NCI-H1930 (cell line): ENCODE measurements at regions not wholly inside any gene's neighbourhood (a gene's known extent, or its start where the extent isn't known, plus 50 kb on each side); places are given as distances from the start of the nearest gene placed in this dataset.
"Not testable (repeated sequence)": the region's sequence is repeated elsewhere in the genome, so short reads cannot be mapped to it uniquely, and the experiment has no call there.

Experiments
- DNase-seq, 2 experiments: peaks; one replicate each; lab custom pipeline; 2025; lab: John Stamatoyannopoulos, UW

DNA sequence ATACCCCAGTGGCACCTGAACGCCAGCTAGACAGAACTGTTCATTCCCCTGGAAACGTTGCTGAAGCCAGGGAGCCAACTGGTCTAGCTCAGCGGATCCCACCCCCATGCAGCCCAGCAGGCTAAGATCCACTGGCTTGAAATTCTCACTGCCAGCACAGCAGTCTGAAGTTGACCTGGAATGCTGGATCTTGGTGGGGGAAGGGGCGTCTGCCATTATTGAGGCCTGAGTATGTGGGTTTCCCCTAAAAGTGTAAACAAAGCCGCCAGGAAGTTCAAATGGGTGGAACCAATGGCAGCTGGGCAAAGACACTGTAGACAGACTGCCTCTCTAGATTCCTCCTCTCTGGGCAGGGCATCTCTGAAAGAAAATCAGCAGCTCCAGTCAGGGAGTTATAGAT is 213.0 kb downstream of the NKX6-1 start:
- DNase-seq: no peak

DNA sequence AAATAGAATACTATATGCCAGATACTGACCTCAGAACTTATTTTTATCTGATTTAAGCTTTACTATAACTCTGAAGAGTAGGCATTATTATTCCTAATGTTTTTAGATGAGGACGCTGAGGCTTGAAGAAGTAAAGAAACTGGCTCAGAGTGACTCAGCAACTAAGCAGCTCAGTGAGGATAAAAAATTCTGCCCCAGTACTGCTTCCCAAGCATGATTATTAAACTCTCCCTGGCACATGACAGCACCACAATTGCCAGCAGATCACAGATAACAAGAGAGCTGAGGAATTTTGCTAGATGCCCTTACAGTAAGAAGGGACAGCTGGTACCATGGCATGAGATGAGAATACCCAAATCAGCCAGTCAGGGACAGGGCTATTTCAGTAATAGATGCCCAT is 219.4 kb downstream of the NKX6-1 start:
- no peak for DNase-seq

DNA sequence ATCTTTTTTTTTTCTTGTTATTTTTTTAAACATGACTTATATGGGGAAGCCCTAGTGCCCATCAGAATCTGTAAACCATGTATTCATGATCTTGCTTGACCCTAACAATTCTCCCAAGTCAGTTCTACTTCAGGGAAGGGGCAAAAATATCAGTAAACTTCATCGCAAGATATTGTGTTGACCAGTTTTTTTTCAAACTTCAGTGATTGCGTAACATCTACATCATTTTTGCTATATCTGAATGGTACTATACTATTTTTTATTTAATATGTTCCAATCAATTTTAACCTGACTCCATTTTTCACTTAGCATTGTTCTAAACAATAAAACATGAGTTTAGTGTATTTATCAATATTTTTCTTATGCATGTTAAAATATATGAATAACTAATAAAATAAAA is 221.2 kb downstream of the NKX6-1 start:
- no peak for DNase-seq

GRCh38 chr4:84276752-84277151 is 222.3 kb downstream of the NKX6-1 start:
- DNase-seq: no peak

DNA sequence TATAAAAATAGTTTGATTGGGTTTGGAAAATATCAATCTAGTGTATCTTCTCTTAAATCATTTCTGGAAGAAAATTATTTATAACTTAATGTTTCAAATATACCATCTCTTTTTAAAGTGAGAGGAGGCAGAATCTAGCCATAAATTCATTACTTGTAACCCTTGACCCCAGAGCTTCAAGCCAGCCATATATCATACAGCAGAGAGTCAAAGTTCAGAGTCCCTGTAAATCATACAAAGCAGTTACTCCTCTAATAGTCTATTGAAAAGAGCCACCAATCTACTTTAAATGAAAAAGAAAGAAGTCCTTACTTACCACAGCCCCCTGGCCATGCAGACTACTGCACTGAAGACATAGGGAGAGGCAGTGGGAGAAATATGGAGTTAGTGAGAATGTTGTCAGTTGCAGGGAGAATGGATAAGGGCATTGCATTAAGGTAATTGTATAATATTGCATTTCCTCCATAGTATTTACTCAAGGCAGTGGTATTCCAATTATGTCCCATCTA is 229.5 kb downstream of the NKX6-1 start:
- no peak for DNase-seq

DNA sequence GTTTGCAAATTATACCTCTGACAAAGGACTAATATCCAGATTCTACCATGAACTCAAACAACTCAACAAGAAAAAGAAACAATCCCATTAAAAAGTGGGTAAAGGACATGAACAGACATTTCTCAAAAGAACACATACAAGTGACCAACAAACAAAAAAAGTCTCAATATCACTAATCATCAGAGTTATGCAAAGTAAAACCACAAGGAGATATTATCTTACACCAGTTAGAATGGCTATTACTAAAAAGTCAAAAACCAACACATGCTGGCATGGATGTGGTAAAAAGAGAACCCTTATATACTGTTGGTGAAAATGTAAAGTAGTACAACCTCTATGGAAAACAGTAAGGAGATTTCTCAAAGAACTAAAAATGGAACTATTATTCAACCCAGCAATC is 234.4 kb downstream of the NKX6-1 start:
- DNase-seq: no peak

DNA sequence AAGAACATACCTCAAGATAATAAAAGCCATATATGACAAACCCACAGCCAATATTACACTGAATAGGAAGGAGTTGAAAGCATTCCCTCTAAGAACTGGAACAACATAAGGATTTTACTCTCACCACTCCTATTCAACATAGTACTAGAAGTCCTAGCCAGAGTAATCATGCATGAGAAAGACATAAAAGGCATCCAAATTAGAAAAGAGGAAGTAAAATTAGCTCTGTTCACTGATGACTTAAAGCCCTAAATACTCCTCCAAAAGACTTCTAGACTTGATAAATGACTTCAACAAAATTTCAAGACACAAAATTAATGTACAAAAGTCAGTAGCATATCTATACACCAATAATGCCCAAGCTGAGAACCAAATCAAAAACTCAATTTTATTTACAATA is 235.7 kb downstream of the NKX6-1 start:
- no peak for DNase-seq

- DNase-seq: no peak
Observed at GRCh38 chr4:84260495-84260894, 238.6 kb downstream of the NKX6-1 start.

GRCh38 chr4:84258905-84259830 is 239.9 kb downstream of the NKX6-1 start:
- no peak for DNase-seq

- DNase-seq: no peak
Observed at GRCh38 chr4:84254537-84254936, 244.6 kb downstream of the NKX6-1 start.

DNA sequence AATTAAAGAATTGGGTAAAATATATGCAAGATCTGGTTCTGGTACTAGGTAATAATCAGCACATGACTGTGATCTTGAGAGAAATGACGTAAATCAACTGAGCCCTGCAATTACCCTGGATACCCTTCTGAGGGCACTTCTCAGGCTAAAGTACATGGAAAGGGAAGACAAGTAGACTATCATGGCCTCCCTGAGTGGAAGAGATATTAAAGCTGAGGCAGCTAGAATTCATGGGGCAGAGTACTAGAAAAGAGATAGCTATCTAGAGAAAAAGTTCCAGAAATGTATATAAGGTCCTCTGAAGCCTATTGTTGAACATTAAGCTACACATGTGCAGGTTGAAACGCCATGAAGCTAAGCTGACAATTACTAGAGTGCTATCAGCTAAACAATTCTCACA is 249.6 kb downstream of the NKX6-1 start:
- no peak for DNase-seq

DNA sequence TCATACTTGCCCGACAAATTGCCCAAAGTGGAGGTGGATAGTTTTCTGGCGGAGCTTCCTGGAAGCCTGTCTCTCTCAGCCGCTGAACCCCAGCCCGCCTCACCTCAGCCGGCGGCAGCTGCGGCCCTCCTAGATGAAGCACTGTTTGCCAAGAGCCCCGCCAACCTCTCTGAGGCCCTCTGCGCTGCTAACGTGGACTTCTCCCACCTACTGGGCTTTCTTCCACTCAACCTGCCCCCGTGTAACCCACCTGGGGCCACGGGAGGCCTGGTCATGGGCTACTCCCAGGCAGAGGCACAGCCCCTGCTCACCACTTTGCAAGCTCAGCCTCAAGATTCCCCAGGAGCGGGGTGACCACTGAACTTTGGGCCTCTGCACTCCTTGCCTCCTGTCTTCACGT is 254.1 kb downstream of the NKX6-1 start:
- not testable (repeated sequence) for DNase-seq

DNA sequence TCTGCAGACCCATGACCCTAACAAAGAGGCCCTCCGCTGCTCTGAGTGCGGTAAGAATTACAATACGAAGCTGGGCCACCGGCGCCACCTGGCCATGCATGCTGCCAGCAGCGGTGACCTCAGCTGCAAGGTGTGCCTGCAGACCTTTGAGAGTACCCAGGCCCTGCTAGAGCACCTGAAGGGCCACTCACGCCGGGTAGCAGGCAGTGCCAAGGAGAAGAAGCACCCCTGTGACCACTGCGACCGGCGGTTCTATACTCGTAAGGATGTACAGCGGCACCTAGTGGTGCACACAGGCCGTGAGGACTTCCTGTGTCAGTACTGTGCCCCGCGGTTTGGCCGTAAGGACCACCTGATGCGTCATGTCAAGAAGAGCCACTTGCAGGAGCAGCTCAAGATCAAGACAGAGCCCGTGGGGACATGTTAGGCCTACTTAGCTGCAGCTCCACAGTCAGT is 254.7 kb downstream of the NKX6-1 start:
- not testable (repeated sequence) for DNase-seq

DNA sequence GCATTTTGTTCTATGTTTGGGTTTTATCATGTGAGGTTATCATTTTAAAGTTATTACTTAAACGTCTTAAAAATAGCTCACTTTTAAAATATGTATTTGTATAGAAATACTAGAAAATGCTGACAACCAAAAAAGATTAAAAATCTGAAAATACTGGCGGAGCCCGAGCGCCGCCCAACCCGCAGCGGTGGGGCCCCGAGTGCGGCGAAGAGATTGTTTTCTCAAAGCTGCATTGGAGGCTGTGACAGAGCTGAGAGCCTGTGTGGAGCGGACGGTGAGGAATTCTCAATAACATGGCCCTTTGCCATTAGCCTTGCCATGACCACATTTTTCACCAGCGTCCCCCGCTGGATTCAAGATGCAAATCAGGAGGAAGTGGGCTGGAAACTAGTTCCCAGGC is 255.4 kb downstream of the NKX6-1 start:
- DNase-seq: no peak

GRCh38 chr4:84239278-84239845 is 259.7 kb downstream of the NKX6-1 start:
- DNase-seq: no peak

DNA sequence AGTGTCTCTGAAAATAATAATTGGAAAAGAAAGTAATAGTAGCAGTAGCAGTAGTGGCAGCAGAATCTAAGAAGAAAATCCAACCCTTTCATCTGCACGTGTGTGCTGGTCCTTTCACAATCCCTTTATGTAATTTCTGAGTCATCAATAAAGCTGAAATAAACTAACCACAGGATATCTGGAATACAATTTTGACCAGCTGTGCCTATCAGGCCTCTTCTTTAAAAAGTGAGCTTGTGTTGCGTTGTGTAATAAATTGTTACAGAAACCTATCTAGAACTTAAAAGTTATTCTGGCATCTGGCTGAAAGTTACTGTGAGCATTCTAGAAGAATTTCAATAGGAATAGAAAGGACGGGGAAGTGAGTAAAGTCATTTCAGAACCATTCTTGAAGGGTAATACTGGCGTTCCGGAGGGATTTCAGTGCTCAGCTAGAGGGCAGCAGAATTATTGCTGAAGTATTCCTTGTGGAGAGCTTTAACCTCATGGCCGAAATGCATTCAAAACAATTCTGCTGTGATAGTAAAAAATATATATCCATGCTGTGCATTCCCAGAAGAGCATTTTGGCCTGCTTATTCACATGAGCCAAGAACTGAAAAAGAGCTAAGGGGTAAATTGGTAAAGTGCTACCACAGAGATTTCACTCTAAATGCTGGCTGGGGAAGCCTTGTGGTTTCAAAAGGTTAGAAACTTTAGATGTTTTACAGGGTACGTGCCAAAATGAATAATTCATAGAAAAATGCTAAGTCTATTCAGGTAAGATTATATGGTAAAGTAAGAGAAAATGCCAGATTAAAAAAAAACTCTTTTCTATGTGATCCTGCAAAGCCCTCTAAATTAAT is 260.6 kb downstream of the NKX6-1 start:
- no peak for DNase-seq

GRCh38 chr4:84237008-84237407 is 262.1 kb downstream of the NKX6-1 start:
- DNase-seq: no peak

DNA sequence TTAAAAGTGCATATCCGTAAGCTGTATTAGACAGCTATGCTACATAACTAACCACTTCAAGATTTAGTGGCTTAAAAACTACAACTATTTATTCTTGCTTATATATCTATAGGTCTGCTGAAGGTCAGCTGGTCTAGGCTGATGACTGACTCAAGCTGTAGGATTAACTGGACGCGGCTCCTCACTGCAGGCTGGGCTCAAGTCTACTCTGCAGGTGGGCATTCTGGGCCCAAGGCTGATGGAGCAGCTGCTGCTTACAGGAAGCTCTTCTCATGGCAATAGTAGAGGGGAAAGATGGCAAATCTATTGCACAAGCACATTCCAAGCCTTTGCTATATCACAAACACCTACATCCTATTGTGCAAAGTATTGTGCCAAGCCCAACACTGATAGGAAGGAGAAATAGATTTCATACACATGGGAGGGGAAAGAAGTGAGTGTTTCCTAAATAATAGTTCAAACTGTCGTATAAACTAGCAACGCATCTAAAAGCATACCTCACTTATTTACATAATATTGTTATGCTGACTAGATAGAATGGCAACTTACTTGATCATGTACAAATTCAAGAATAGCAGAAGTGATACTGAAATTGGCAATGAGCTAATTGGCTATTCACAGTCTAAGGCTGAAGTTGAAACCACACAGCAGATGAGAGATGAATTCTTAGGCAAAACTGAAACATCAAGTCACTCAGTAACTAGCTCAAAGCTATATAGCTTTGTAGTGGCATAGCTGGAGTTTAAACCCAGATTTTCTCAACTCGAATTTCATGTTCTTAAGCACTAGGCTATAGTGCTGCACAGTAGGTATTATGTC is 263.8 kb downstream of the NKX6-1 start:
- no peak for DNase-seq

GRCh38 chr4:84232309-84233095 is 266.6 kb downstream of the NKX6-1 start:
- no peak for DNase-seq

DNA sequence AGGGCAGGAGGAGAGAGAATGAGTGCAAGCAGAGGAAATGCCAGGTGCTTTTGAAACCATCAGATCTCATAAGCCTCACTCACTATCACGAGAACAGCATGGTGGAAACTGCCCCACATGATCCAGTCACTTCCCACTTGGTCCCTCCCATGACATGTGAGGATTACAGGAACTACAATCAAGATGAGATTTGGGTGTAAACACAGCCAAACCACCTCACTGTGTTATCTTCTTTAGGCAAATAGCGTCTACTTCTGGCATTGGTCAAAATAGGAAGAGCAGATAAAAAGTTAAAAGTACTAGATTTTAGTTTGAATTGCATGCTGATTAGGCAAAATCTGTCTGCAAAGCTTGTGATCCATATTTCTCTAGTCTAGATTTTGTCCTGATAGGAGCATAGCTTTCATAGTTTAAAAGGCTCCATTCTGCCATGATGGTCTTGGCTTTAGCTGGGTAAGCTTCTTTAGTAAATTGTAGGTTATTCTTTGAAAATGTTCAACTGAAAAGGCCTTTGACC is 267.5 kb downstream of the NKX6-1 start:
- no peak for DNase-seq
